A549 (cell line): ENCODE measurements at regions not wholly inside any gene's neighbourhood (a gene's known extent, or its start where the extent isn't known, plus 50 kb on each side); places are given as distances from the start of the nearest gene placed in this dataset.

Experiments
- CEBPB ChIP-seq, 2 experiments: fragments of >200 bp in 1 of 2; sonication (Bioruptor Twin) in 1 of 2; formaldehyde crosslinking in 1 of 2; IDR thresholded peaks; 2 replicates each; pipeline ENCODE4 v1.6.1; 2012 to 2016
- CHD2 ChIP-seq: fragments of 150-350 bp; IDR thresholded peaks from 2 replicates; pipeline ENCODE4 v1.6.1; 2014; ENCODE audit warnings: low read length; ENCODE audit not compliant: partially characterized antibody
- EP300 ChIP-seq, 2 experiments: fragments of >200 bp; sonication (Bioruptor Twin); formaldehyde crosslinking; IDR thresholded peaks; 2 replicates in 1 of 2; 3 replicates in 1 of 2; pipeline ENCODE4 v1.6.1; 2016 to 2017
- MAX ChIP-seq: IDR thresholded peaks from 2 replicates; pipeline ENCODE4 v1.6.1; 2012
- MYC ChIP-seq: IDR thresholded peaks from 2 replicates; pipeline ENCODE4 v1.6.1; 2012; ENCODE audit warnings: mild to moderate bottlenecking, inconsistent platforms, low read length, improper control_type of control experiment, borderline replicate concordance
- POLR2A ChIP-seq: IDR thresholded peaks from 2 replicates; pipeline ENCODE4 v1.6.1; 2012; ENCODE audit warnings: mild to moderate bottlenecking, low read length
- RFX5 ChIP-seq: fragments of 450-650 bp; IDR thresholded peaks from 2 replicates; pipeline ENCODE4 v1.7.1; 2014; ENCODE audit warnings: antibody characterized with exemption, mild to moderate bottlenecking, moderate library complexity
- USF2 ChIP-seq: fragments of 450-650 bp; IDR thresholded peaks from 2 replicates; pipeline ENCODE4 v1.6.1; 2014; ENCODE audit warnings: antibody characterized with exemption
- ZNF302 ChIP-seq: fragments of 250-450 bp; sonication (Bioruptor Pico); IDR thresholded peaks from 2 replicates; pipeline ENCODE4 v1.9.0; 2021; ENCODE audit warnings: inconsistent platforms, mild to moderate bottlenecking, moderate library complexity
- TF ChIP-seq, protein P1 (sequence below): fragments of >200 bp; sonication (Bioruptor Twin); formaldehyde crosslinking; IDR thresholded peaks from 3 replicates; pipeline ENCODE4 v1.5.1; 2016
- TF ChIP-seq, protein P2 (sequence below): fragments of 200-600 bp; sonication (generic); IDR thresholded peaks from 2 replicates; pipeline ENCODE4 v1.6.1; 2016; ENCODE audit warnings: antibody characterized with exemption, mild to moderate bottlenecking, moderate library complexity

DNA sequence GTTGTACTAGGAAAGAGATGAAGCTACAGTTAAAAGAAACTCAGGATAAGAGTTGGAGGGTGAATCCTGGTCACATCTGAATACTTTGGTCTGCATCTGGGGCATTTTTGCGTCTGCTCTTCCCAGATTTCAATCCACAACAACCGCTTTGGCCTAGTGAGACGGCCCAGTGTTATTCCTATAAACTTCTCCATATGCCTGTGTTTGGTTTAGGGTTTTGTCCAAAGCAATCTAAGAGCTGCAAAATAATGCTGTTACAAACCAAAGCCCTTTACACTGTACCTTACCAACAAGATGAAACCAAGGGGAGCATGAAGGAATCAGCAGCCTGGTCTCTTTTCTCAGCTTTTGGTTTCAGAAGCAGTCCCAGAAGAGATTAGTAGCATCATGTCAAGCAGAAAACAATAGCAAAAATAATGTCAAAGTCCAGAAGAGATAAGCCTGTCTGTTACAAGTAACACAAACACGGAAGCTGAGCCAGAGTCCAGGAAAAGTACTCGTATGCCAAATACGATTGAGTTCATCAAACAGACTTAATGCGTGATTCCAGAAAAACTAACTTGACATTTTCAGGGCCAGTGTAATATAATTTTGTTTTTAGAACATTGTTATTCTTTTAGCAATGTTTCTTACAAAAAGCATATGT, 379.9 kb upstream of the ACO1 start:
- TF ChIP-seq, protein P1, sequence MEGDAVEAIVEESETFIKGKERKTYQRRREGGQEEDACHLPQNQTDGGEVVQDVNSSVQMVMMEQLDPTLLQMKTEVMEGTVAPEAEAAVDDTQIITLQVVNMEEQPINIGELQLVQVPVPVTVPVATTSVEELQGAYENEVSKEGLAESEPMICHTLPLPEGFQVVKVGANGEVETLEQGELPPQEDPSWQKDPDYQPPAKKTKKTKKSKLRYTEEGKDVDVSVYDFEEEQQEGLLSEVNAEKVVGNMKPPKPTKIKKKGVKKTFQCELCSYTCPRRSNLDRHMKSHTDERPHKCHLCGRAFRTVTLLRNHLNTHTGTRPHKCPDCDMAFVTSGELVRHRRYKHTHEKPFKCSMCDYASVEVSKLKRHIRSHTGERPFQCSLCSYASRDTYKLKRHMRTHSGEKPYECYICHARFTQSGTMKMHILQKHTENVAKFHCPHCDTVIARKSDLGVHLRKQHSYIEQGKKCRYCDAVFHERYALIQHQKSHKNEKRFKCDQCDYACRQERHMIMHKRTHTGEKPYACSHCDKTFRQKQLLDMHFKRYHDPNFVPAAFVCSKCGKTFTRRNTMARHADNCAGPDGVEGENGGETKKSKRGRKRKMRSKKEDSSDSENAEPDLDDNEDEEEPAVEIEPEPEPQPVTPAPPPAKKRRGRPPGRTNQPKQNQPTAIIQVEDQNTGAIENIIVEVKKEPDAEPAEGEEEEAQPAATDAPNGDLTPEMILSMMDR, result no peak
- no peak for TF ChIP-seq POLR2A
- no peak for TF ChIP-seq MYC
- TF ChIP-seq MAX, result no peak
- no peak for TF ChIP-seq ZNF302 (CRISPR knock-in tag)
- no peak for TF ChIP-seq EP300 (IDR thresholded peaks at IDR 0.05)
- TF ChIP-seq CHD2, result no peak
- no peak for TF ChIP-seq RFX5
- no peak for TF ChIP-seq USF2
- TF ChIP-seq, protein P2, sequence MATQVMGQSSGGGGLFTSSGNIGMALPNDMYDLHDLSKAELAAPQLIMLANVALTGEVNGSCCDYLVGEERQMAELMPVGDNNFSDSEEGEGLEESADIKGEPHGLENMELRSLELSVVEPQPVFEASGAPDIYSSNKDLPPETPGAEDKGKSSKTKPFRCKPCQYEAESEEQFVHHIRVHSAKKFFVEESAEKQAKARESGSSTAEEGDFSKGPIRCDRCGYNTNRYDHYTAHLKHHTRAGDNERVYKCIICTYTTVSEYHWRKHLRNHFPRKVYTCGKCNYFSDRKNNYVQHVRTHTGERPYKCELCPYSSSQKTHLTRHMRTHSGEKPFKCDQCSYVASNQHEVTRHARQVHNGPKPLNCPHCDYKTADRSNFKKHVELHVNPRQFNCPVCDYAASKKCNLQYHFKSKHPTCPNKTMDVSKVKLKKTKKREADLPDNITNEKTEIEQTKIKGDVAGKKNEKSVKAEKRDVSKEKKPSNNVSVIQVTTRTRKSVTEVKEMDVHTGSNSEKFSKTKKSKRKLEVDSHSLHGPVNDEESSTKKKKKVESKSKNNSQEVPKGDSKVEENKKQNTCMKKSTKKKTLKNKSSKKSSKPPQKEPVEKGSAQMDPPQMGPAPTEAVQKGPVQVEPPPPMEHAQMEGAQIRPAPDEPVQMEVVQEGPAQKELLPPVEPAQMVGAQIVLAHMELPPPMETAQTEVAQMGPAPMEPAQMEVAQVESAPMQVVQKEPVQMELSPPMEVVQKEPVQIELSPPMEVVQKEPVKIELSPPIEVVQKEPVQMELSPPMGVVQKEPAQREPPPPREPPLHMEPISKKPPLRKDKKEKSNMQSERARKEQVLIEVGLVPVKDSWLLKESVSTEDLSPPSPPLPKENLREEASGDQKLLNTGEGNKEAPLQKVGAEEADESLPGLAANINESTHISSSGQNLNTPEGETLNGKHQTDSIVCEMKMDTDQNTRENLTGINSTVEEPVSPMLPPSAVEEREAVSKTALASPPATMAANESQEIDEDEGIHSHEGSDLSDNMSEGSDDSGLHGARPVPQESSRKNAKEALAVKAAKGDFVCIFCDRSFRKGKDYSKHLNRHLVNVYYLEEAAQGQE, result no peak
- no peak for TF ChIP-seq CEBPB (IDR thresholded peaks at IDR 0.05)
